22Rv1 (cell line): ENCODE measurements at regions not wholly inside any gene's neighbourhood (a gene's known extent, or its start where the extent isn't known, plus 50 kb on each side); places are given as distances from the start of the nearest gene placed in this dataset.

Experiments
- H3K27ac ChIP-seq: fragments of 450-650 bp; 2 replicates; pipeline ENCODE4 v1.5.1; 2017
- ZFX ChIP-seq: fragments of 450-650 bp; IDR thresholded peaks from 2 replicates; pipeline ENCODE4 v1.6.1; 2017; ENCODE audit warnings: antibody characterized with exemption, borderline replicate concordance
- TF ChIP-seq, protein P1 (sequence below): fragments of 450-650 bp; IDR thresholded peaks from 2 replicates; pipeline ENCODE4 v1.5.1; 2017; ENCODE audit warnings: mild to moderate bottlenecking

DNA sequence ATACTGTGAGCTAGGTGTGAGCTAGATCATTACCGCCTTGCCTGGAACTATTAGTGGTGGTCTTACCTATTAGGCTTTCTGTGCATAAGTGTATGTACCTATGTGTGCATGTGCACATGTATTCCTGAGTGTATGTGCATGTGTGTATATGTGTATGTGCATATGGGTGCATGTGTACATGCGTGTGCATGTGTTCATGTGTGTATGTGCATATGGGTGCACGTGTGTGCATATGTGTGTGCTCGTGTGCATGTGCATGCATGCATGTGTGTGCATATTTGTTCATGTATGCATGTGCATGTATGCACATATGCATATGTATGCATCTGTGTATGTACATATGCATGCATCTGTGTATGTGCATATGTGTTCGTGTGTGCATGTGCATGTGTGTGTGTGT lies 508.3 kb upstream of the ADARB2 start:
- TF ChIP-seq, protein P1, sequence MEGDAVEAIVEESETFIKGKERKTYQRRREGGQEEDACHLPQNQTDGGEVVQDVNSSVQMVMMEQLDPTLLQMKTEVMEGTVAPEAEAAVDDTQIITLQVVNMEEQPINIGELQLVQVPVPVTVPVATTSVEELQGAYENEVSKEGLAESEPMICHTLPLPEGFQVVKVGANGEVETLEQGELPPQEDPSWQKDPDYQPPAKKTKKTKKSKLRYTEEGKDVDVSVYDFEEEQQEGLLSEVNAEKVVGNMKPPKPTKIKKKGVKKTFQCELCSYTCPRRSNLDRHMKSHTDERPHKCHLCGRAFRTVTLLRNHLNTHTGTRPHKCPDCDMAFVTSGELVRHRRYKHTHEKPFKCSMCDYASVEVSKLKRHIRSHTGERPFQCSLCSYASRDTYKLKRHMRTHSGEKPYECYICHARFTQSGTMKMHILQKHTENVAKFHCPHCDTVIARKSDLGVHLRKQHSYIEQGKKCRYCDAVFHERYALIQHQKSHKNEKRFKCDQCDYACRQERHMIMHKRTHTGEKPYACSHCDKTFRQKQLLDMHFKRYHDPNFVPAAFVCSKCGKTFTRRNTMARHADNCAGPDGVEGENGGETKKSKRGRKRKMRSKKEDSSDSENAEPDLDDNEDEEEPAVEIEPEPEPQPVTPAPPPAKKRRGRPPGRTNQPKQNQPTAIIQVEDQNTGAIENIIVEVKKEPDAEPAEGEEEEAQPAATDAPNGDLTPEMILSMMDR = no peak
- TF ChIP-seq ZFX = no peak
- H3K27ac ChIP-seq = no peak overlapping the region

GRCh38 chr10:2244471-2244870 lies 507.1 kb upstream of the ADARB2 start:
- no peak overlapping the region for H3K27ac ChIP-seq
- TF ChIP-seq, protein P1 = no peak
- no peak for TF ChIP-seq ZFX

- TF ChIP-seq ZFX = no peak
- TF ChIP-seq, protein P1 = no peak
- H3K27ac ChIP-seq = no peak overlapping the region
Measured at GRCh38 chr10:2236876-2237275, 499.6 kb upstream of the ADARB2 start.

DNA sequence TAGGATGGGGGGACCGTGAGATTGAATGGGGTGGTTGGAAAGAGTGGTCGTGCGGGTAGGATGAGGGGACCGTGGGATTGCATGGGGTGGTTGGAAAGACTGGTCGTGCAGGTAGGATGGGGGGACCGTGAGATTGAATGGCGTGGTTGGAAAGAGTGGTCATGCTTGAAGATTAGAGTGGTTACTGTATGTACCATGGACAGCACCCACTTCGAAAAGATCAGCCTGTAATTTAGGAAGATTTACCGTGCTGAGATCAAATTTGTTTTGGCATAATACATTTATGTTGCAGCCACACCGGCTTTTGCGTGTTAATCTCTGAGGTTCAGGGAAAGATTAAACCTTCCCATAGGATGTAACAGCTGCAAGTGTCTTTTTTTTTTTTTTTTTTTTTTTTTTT lies 495.2 kb upstream of the ADARB2 start:
- no peak overlapping the region for H3K27ac ChIP-seq
- TF ChIP-seq, protein P1 = no peak
- no peak for TF ChIP-seq ZFX

DNA sequence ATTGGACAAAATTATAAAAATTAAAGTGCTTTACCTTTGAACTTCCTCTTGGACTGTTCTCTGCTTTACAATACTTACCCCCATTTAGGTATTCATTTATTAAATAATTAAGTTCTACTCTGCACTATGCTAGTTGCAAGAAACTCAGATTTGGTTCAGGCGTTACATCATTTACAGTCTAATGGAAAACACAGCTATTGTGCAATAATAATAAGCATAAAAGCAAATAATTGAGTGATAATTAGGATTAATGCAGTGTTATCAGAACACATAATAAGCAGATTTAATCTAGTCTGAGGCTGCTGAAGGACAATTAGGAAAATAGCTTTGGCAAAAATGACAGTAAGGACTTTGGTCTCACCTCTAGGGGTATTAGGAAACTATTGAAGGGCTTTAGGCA lies 493.2 kb upstream of the ADARB2 start:
- no peak overlapping the region for H3K27ac ChIP-seq
- TF ChIP-seq, protein P1 = no peak
- TF ChIP-seq ZFX = no peak

DNA sequence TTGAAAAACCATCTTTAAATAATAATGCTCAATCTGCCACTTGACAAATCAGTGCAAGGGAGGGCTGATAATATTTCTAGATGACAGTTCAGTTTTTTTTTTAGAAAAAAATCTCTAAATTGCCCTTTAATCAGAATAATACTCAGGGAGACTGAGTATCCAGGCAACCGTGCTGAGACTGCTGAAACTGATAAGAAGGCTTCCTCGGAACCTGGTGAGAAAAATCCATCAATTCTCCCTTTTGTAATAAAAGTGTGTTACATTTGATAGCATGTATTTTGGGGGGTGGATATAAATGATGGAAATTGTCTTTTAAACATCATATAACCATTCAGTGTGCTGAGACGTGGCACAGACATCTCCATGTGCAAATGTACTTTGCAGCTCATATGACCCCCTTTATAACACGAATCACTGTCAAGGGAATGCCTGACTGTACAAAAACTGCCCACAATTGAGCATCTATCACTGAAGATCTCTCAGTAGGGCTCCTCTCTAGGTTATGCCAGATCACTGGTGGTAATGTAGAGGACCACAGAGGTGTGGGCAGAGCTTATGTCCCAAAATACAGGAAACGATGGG lies 491.1 kb upstream of the ADARB2 start:
- TF ChIP-seq ZFX = no peak
- TF ChIP-seq, protein P1 = no peak
- H3K27ac ChIP-seq = no peak overlapping the region

DNA sequence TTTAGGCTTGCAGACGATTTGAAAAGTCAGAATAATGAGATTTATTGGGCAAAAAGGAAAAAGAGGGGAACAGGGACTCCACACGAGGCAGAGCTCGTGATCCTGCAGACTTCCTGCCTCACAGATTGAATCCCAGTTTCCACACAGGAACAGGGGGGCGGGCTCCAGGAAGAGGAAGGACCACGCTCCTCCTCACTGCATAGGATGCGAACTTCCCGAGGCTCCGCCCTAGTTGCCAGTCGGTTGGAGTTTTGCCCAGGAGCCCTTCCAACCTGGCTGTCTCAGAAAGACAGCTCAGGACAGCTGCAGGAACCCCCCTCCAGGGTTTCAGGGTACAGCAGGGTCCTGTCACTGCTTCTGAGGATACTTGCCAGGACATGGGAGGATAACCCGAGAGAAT lies 488.3 kb upstream of the ADARB2 start:
- TF ChIP-seq, protein P1 = no peak
- TF ChIP-seq ZFX = no peak
- H3K27ac ChIP-seq = no peak overlapping the region
